ENCODE measurements at regions not wholly inside any gene's neighbourhood (a gene's known extent, or its start where the extent isn't known, plus 50 kb on each side); places are given as distances from the start of the nearest gene placed in this dataset.
"Not testable (repeated sequence)": the region's sequence is repeated elsewhere in the genome, so short reads cannot be mapped to it uniquely, and the experiment has no call there.

GRCh38 chr4:89491761-89492160 lies 184.2 kb upstream of the GPRIN3 start:
- no peak for DNase-seq

GRCh38 chr4:89489921-89490431 lies 182.4 kb upstream of the GPRIN3 start:
- not testable (repeated sequence) for DNase-seq

- no peak for DNase-seq
Observed at GRCh38 chr4:89489338-89489771, 181.8 kb upstream of the GPRIN3 start.

- no peak for DNase-seq
Observed at GRCh38 chr4:89488736-89489135, 181.1 kb upstream of the GPRIN3 start.

- DNase-seq = no peak
Observed at GRCh38 chr4:89486673-89487072, 179.1 kb upstream of the GPRIN3 start.

- peak; percentile 5 for DNase-seq
Observed at GRCh38 chr4:89486042-89486441, 178.4 kb upstream of the GPRIN3 start.

GRCh38 chr4:89483833-89484232 lies 176.2 kb upstream of the GPRIN3 start:
- no peak for DNase-seq

- DNase-seq = no peak
Observed at GRCh38 chr4:89482926-89483595, 175.5 kb upstream of the GPRIN3 start.

- DNase-seq = no peak
Observed at GRCh38 chr4:89482251-89482650, 174.7 kb upstream of the GPRIN3 start.

- no peak for DNase-seq
Observed at GRCh38 chr4:89469930-89470375, 162.4 kb upstream of the GPRIN3 start.

GRCh38 chr4:89469516-89469915 lies 161.9 kb upstream of the GPRIN3 start:
- DNase-seq = no peak

GRCh38 chr4:89468602-89469001 lies 161.0 kb upstream of the GPRIN3 start:
- no peak for DNase-seq

- DNase-seq = no peak
Observed at GRCh38 chr4:89463341-89463740, 155.7 kb upstream of the GPRIN3 start.

- DNase-seq = no peak
Observed at GRCh38 chr4:89447543-89447942, 139.9 kb upstream of the GPRIN3 start.

- DNase-seq = no peak
Observed at GRCh38 chr4:89446193-89446592, 138.6 kb upstream of the GPRIN3 start.

- DNase-seq = no peak
Observed at GRCh38 chr4:89439533-89439932, 131.9 kb upstream of the GPRIN3 start.

- DNase-seq = peak; percentile 1
Observed at GRCh38 chr4:89438102-89438831, 130.7 kb upstream of the GPRIN3 start.

- DNase-seq = peak; percentile 38
Observed at GRCh38 chr4:89434364-89434988, 126.9 kb upstream of the GPRIN3 start.

GRCh38 chr4:89427782-89428181 lies 120.2 kb upstream of the GPRIN3 start:
- DNase-seq = no peak

GRCh38 chr4:89425023-89425422 lies 117.4 kb upstream of the GPRIN3 start:
- no peak for DNase-seq

GRCh38 chr4:89422441-89422990 lies 114.9 kb upstream of the GPRIN3 start:
- no peak for DNase-seq

- DNase-seq = no peak
Observed at GRCh38 chr4:89420507-89420906, 112.9 kb upstream of the GPRIN3 start.

GRCh38 chr4:89419111-89419695 lies 111.6 kb upstream of the GPRIN3 start:
- DNase-seq = no peak

All from NCI-H526 treated with DMSO at 0.1 percent for 48 hours (cell line).